ENCODE measurements at regions not wholly inside any gene's neighbourhood (a gene's known extent, or its start where the extent isn't known, plus 50 kb on each side); places are given as distances from the start of the nearest gene placed in this dataset.

GRCh38 chr4:89604951-89605350 lies 232.0 kb downstream of the SNCA start:
- DNase-seq (ENCODE audit: low read depth in 4 of 4, low spot score in 1 of 4) = no peak

- no peak for DNase-seq (ENCODE audit: low read depth in 4 of 4, low spot score in 1 of 4)
Observed at GRCh38 chr4:89599026-89599425, 237.9 kb downstream of the SNCA start.

- DNase-seq (ENCODE audit: low read depth in 4 of 4, low spot score in 1 of 4) = no peak
Observed at GRCh38 chr4:89598602-89599001, 238.4 kb downstream of the SNCA start.

- no peak for DNase-seq (ENCODE audit: low read depth in 4 of 4, low spot score in 1 of 4)
Observed at GRCh38 chr4:89595125-89595789, 241.7 kb downstream of the SNCA start.

GRCh38 chr4:89590128-89590527 lies 246.8 kb downstream of the SNCA start:
- no peak for DNase-seq (ENCODE audit: low read depth in 4 of 4, low spot score in 1 of 4)

GRCh38 chr4:89588421-89588820 lies 248.5 kb downstream of the SNCA start:
- DNase-seq (ENCODE audit: low read depth in 4 of 4, low spot score in 1 of 4) = no peak

- no peak for DNase-seq (ENCODE audit: low read depth in 4 of 4, low spot score in 1 of 4)
Observed at GRCh38 chr4:89587364-89587763, 249.6 kb downstream of the SNCA start.

- DNase-seq (ENCODE audit: low read depth in 4 of 4, low spot score in 1 of 4) = no peak
Observed at GRCh38 chr4:89586864-89587263, 250.1 kb downstream of the SNCA start.

- DNase-seq (ENCODE audit: low read depth in 4 of 4, low spot score in 1 of 4) = no peak
Observed at GRCh38 chr4:89586318-89586717, 250.6 kb downstream of the SNCA start.

- no peak for DNase-seq (ENCODE audit: low read depth in 4 of 4, low spot score in 1 of 4)
Observed at GRCh38 chr4:89582756-89583505, 254.0 kb downstream of the SNCA start.

- DNase-seq (ENCODE audit: low read depth in 4 of 4, low spot score in 1 of 4) = no peak
Observed at GRCh38 chr4:89579771-89580170, 257.2 kb downstream of the SNCA start.

GRCh38 chr4:89576246-89576645 lies 260.7 kb downstream of the SNCA start:
- DNase-seq (ENCODE audit: low read depth in 4 of 4, low spot score in 1 of 4) = no peak

GRCh38 chr4:89575840-89576239 lies 261.1 kb downstream of the SNCA start:
- no peak for DNase-seq (ENCODE audit: low read depth in 4 of 4, low spot score in 1 of 4)

- no peak for DNase-seq (ENCODE audit: low read depth in 4 of 4, low spot score in 1 of 4)
Observed at GRCh38 chr4:89574176-89574575, 262.8 kb downstream of the SNCA start.

- DNase-seq (ENCODE audit: low read depth in 4 of 4, low spot score in 1 of 4) = no peak
Observed at GRCh38 chr4:89573656-89574055, 263.3 kb downstream of the SNCA start.

GRCh38 chr4:89572224-89572858 lies 264.6 kb downstream of the SNCA start:
- DNase-seq (ENCODE audit: low read depth in 4 of 4, low spot score in 1 of 4) = no peak

GRCh38 chr4:89570931-89571330 lies 263.3 kb upstream of the GPRIN3 start:
- no peak for DNase-seq (ENCODE audit: low read depth in 4 of 4, low spot score in 1 of 4)

GRCh38 chr4:89567936-89568335 lies 260.3 kb upstream of the GPRIN3 start:
- DNase-seq (ENCODE audit: low read depth in 4 of 4, low spot score in 1 of 4) = no peak

- no peak for DNase-seq (ENCODE audit: low read depth in 4 of 4, low spot score in 1 of 4)
Observed at GRCh38 chr4:89563431-89563830, 255.8 kb upstream of the GPRIN3 start.

GRCh38 chr4:89562746-89563145 lies 255.1 kb upstream of the GPRIN3 start:
- no peak for DNase-seq (ENCODE audit: low read depth in 4 of 4, low spot score in 1 of 4)

- no peak for DNase-seq (ENCODE audit: low read depth in 4 of 4, low spot score in 1 of 4)
Observed at GRCh38 chr4:89561048-89561447, 253.4 kb upstream of the GPRIN3 start.

GRCh38 chr4:89558147-89558546 lies 250.5 kb upstream of the GPRIN3 start:
- no peak for DNase-seq (ENCODE audit: low read depth in 4 of 4, low spot score in 1 of 4)

All from stimulated activated CD4-positive, alpha-beta T cell treated with anti-CD3 and anti-CD28 coated beads, Interleukin-1b, Interleukin-23, amount 100 ng/mL, for 24 hours (primary cell).